ENCODE measurements at regions not wholly inside any gene's neighbourhood (a gene's known extent, or its start where the extent isn't known, plus 50 kb on each side); places are given as distances from the start of the nearest gene placed in this dataset.

DNA sequence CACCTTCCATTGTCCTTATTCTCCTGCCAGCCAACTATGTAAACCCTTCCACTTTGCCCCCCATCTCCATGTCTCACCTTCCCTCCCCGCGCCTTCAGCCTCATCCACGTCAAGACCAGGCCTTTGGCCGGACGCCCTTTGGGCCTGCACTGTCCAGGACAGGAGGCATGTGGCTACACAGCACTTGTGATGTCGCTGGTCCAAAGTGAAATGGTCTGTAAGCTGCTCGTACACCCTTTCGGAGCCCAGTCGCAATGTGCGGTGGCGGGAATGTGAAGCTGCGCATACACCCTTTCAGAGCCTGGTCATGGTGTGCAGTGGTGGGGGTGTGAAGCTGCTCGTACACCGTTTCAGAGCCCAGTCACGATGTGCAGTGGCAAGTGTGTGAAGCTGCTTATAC lies 247.9 kb upstream of the RGS6 start:
- TF ChIP-seq, protein P1, sequence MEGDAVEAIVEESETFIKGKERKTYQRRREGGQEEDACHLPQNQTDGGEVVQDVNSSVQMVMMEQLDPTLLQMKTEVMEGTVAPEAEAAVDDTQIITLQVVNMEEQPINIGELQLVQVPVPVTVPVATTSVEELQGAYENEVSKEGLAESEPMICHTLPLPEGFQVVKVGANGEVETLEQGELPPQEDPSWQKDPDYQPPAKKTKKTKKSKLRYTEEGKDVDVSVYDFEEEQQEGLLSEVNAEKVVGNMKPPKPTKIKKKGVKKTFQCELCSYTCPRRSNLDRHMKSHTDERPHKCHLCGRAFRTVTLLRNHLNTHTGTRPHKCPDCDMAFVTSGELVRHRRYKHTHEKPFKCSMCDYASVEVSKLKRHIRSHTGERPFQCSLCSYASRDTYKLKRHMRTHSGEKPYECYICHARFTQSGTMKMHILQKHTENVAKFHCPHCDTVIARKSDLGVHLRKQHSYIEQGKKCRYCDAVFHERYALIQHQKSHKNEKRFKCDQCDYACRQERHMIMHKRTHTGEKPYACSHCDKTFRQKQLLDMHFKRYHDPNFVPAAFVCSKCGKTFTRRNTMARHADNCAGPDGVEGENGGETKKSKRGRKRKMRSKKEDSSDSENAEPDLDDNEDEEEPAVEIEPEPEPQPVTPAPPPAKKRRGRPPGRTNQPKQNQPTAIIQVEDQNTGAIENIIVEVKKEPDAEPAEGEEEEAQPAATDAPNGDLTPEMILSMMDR (IDR thresholded peaks at IDR 0.05; ENCODE audit: poor library complexity, severe bottlenecking) = no peak
- TF ChIP-seq EP300 (conservative IDR thresholded peaks at IDR 0.05; ENCODE audit: poor library complexity, severe bottlenecking) (no peak), EZH2 (IDR thresholded peaks at IDR 0.05; ENCODE audit: borderline replicate concordance, insufficient read depth, low read length, poor library complexity, severe bottlenecking) (no peak), RAD21 (conservative IDR thresholded peaks at IDR 0.05) (no peak), TAF1 (IDR thresholded peaks at IDR 0.05; ENCODE audit: low read depth) (no peak), POLR2AphosphoS5 (IDR thresholded peaks at IDR 0.05) (no peak), MXI1 (conservative IDR thresholded peaks at IDR 0.05; ENCODE audit: poor library complexity, severe bottlenecking) (no peak)
- TF ChIP-seq, protein P2, sequence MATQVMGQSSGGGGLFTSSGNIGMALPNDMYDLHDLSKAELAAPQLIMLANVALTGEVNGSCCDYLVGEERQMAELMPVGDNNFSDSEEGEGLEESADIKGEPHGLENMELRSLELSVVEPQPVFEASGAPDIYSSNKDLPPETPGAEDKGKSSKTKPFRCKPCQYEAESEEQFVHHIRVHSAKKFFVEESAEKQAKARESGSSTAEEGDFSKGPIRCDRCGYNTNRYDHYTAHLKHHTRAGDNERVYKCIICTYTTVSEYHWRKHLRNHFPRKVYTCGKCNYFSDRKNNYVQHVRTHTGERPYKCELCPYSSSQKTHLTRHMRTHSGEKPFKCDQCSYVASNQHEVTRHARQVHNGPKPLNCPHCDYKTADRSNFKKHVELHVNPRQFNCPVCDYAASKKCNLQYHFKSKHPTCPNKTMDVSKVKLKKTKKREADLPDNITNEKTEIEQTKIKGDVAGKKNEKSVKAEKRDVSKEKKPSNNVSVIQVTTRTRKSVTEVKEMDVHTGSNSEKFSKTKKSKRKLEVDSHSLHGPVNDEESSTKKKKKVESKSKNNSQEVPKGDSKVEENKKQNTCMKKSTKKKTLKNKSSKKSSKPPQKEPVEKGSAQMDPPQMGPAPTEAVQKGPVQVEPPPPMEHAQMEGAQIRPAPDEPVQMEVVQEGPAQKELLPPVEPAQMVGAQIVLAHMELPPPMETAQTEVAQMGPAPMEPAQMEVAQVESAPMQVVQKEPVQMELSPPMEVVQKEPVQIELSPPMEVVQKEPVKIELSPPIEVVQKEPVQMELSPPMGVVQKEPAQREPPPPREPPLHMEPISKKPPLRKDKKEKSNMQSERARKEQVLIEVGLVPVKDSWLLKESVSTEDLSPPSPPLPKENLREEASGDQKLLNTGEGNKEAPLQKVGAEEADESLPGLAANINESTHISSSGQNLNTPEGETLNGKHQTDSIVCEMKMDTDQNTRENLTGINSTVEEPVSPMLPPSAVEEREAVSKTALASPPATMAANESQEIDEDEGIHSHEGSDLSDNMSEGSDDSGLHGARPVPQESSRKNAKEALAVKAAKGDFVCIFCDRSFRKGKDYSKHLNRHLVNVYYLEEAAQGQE (IDR thresholded peaks at IDR 0.05; ENCODE audit: borderline replicate concordance) = no peak
